Calu3 (cell line): ENCODE measurements at regions not wholly inside any gene's neighbourhood (a gene's known extent, or its start where the extent isn't known, plus 50 kb on each side); places are given as distances from the start of the nearest gene placed in this dataset.

Source experiments
- BruUV-seq: library from RNA; stranded (reverse); fragments of 400-500 nt; replicated peaks from 2 replicates; lab custom pipeline; 2021; lab: Mats Ljungman, UMichigan
- CTCF ChIA-PET: fragments of 300-600 bp; sonication (Branson Sonifier 250); formaldehyde crosslinking; loops from one replicate; lab custom pipeline; 2022; ENCODE audit warnings: antibody characterized with exemption; lab: Charles Lee
- DNase-seq: peaks from one replicate; pipeline ENCODE4 v3.0.0; 2022
- H3K27ac Mint-ChIP-seq: one replicate; pipeline ENCODE4 v1.8.0; 2022; ENCODE audit warnings: mixed read lengths; ENCODE audit not compliant: unreplicated experiment
- H3K27me3 Mint-ChIP-seq: one replicate; pipeline ENCODE4 v1.8.0; 2022; ENCODE audit warnings: mixed read lengths; ENCODE audit not compliant: unreplicated experiment
- H3K36me3 Mint-ChIP-seq: one replicate; pipeline ENCODE4 v1.8.0; 2022; ENCODE audit warnings: mild to moderate bottlenecking, moderate library complexity, mixed read lengths; ENCODE audit not compliant: insufficient read depth, unreplicated experiment
- H3K4me1 Mint-ChIP-seq: one replicate; pipeline ENCODE4 v1.8.0; 2022; ENCODE audit warnings: mild to moderate bottlenecking, low read depth, mixed read lengths; ENCODE audit not compliant: unreplicated experiment
- H3K4me3 Mint-ChIP-seq: one replicate; pipeline ENCODE4 v1.8.0; 2022; ENCODE audit warnings: mild to moderate bottlenecking, low read depth, moderate library complexity, mixed read lengths; ENCODE audit not compliant: unreplicated experiment
- H3K9me3 Mint-ChIP-seq: one replicate; pipeline ENCODE4 v1.8.0; 2022; ENCODE audit warnings: low read depth, mixed read lengths; ENCODE audit not compliant: unreplicated experiment
- CTCF ChIP-seq: fragments of 200-600 bp; IDR thresholded peaks from one replicate; pipeline ENCODE4 v1.8.0; 2022; ENCODE audit warnings: antibody characterized with exemption; ENCODE audit not compliant: unreplicated experiment
- intact Hi-C: fragments of 100-400 bp; cut with micrococcal nuclease; formaldehyde crosslinking; loops from one replicate; pipeline ENCODE4 v1.10.0; 2022; ENCODE audit not compliant: unreplicated experiment

GRCh38 chr2:7930800-7931635 lies 750.8 kb upstream of the ID2 start:
- Mint-ChIP-seq H3K36me3 (no peaks in the 10 kb centered on the region), H3K4me1 (no peaks in the 10 kb centered on the region), H3K4me3 (no peak overlapping the region), H3K9me3 (peaks cover 8% of the 10 kb centered on the region), H3K27ac (no peak overlapping the region), H3K27me3 (no peaks in the 10 kb centered on the region)
- no peak for TF ChIP-seq CTCF
- BruUV-seq = no TSS peak
- DNase-seq = no peak
- intact Hi-C loops = no loop called here
- CTCF ChIA-PET = interaction anchor here (0.7 kb wide), 1 partner anchor 774 kb away, joined by 3 read pairs; no protein-coding TSS in a partner anchor

GRCh38 chr2:7931808-7932207 lies 750.0 kb upstream of the ID2 start:
- no peaks in the 10 kb centered on the region for H3K27me3 Mint-ChIP-seq
- no peaks in the 10 kb centered on the region for H3K36me3 Mint-ChIP-seq
- no peak overlapping the region for H3K4me3 Mint-ChIP-seq
- no peak overlapping the region for H3K27ac Mint-ChIP-seq
- no TSS peak for BruUV-seq
- CTCF ChIA-PET = interaction anchor here (0.7 kb wide), 1 partner anchor 773 kb away, joined by 3 read pairs; no protein-coding TSS in a partner anchor
- intact Hi-C loops = no loop called here
- no peaks in the 10 kb centered on the region for H3K4me1 Mint-ChIP-seq
- H3K9me3 Mint-ChIP-seq = peaks cover 8% of the 10 kb centered on the region
- no peak for DNase-seq
- TF ChIP-seq CTCF = no peak

GRCh38 chr2:7933672-7934071 lies 748.2 kb upstream of the ID2 start:
- Mint-ChIP-seq H3K9me3 (peaks cover 8% of the 10 kb centered on the region), H3K27ac (no peak overlapping the region), H3K4me1 (peaks cover 11% of the 10 kb centered on the region), H3K27me3 (no peaks in the 10 kb centered on the region), H3K4me3 (no peak overlapping the region), H3K36me3 (no peaks in the 10 kb centered on the region)
- intact Hi-C loops = no loop called here
- no peak for TF ChIP-seq CTCF
- BruUV-seq = no TSS peak
- no peak for DNase-seq
- CTCF ChIA-PET = no interaction called here

- no peak for DNase-seq
- Mint-ChIP-seq H3K4me3 (no peak overlapping the region), H3K4me1 (peaks cover 18% of the 10 kb centered on the region), H3K36me3 (peaks cover under 1% of the 10 kb centered on the region), H3K27me3 (no peaks in the 10 kb centered on the region), H3K9me3 (peaks cover 8% of the 10 kb centered on the region), H3K27ac (no peak overlapping the region)
- TF ChIP-seq CTCF = no peak
- CTCF ChIA-PET = no interaction called here
- no TSS peak for BruUV-seq
- intact Hi-C loops = no loop called here
Observed at GRCh38 chr2:7934476-7934875, 747.4 kb upstream of the ID2 start.
